Right hindlimb (tissue), 1 donor: ENCODE measurements at regions not wholly inside any gene's neighbourhood (a gene's known extent, or its start where the extent isn't known, plus 50 kb on each side); places are given as distances from the start of the nearest gene placed in this dataset.

ENCODE experiments used
- DNase-seq: peaks from one replicate; pipeline ENCODE4 v3.0.0-alpha.2; 2018

DNA sequence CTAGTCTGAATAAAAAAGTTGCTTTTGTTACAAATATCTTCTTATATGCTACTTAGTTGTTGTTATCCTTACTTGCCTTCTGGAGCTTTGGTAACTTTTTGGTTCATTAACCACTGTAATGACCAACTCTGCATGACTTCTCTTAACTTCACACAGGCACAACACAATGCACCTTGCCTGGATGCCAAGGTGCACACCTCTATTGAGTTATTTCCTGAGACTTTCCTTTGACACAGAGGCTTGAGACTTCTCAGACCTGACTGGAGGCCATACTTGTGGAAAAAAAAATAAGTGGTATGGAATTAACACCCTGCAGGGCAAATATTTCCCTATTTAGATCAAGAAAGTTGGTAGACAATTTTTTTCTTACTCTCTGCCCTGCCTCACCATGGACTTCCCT is 1925.6 kb downstream of the EFNA5 start:
- DNase-seq: no peak

DNA sequence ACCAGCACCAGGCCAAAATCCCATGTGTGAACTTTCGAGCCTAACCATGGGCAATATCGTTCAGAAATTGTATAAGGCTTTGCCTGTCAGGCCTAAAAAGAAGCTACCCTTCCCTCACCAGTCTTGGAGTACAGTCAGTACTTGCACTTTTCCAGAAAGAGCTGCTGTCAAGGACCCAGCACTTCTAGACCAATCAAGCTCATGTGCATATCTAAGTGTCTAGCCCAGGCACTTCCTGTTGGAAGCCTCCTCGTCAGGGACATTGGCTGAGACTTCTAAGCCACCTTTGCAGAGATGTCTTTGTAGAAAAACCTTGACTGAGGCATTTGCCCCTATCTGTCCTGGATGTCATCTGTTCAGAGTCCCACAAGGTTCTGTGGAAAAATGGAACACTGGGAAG is 1930.5 kb downstream of the EFNA5 start:
- no peak for DNase-seq

DNA sequence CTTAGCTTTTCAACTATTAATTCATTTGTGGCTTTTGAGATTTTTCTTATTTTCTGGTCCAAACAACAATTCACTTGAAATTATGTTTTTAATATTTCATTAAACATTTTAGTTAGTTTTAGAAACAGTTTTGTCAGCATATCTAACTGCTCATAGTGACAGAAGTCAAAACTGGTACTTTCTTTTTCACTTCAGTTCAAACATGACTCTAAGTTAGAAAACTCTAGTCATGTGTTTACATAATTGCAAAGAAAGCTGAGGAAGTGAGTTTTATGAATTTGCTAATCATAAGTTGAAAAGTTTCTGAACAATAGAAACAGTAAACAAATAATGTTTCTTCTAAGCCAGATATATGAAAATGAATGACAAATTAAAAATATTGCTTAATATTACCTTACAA is 1931.0 kb downstream of the EFNA5 start:
- no peak for DNase-seq

DNA sequence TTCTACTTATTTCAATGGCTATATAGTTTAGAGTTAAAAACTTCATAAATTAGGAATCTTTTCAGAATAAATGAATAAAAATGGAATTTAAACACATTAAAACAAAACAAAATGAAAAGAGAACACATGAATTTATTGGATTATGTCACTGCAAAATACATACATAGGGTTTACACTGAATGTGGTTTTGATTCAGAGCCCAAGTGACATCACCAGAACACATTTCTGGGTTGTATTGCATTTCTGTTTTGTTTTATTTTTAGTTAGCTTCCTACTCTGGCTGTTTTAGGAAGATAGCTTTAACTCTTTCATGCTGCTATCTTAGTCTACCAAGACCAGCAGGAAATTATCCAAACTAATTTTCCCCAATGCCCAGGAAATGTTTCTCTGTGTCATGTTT is 1935.0 kb downstream of the EFNA5 start:
- DNase-seq: no peak

DNA sequence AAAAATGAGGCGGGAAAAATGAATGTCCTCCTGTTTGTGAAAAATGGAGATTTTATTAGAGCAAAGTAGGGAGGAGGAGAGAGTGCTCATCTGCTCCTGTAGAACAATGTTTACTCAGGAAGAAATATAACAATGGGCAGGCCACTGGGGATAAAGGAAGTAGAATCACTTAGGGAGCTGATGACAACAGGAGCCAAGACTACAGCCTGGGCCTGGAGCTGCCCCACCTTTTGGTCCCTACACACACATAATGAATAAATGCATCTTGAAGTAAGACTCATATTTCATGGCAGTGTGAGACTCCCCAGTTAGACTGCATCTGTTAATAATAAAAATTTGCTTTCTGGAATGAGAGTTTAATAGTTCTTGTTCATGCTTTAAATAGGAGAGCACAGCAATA is 1939.8 kb downstream of the EFNA5 start:
- peak; percentile 27 for DNase-seq

DNA sequence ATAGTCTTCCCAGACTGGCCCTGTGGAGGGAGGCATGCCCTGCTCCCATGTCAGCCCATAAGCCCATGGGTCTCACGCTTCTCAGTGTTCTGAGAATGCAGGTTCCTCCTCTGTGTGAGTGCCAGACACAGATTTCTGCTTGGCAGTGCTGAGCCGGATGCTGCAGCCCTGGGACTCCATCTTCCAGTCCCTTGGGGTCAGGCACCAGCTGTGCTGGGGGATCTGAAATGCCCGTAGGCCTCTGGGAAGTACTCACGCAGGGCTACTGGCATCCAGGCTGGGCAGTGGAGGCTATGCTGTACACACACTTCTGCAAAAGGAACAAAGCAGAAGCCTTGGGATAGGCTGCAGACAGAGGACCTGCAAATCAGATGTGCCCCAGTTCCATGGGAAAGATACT is 1944.6 kb downstream of the EFNA5 start:
- DNase-seq: no peak

DNA sequence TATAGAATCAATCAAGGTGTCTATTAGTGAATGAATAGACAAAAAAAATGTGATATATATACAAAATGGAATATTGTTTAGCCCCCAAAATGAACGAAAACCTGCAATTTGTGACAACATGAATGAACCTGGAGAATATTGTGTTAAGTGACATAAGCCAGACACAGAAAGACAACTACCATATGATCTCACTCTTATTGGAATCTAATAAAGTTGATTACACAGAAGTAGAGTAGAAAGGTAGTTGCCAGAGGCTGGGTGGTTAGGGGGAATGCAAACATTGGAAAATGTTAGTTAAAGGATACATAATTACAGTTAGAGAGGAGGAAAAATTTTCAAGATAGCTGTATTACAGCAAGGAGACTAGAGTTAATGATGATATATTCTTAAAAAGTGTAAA is 1962.3 kb downstream of the EFNA5 start:
- no peak for DNase-seq

DNA sequence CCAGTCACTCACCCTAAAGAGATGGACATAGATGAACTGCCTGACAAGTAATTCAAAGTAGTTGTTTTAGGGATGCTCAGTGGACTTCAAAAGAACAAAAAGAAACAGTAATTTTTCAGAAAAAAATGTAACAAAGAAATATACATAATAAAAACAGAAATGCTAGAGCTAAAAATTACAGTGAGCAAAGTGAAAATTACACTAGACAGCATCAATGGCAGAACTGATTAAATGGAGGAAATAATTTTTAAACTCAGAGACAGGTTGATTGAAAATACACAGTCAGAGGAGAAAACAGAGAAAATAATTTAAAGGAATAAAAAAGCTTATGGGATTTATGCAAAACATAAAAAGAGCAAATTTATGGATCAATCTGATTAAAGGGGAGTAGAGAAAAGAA is 1968.4 kb downstream of the EFNA5 start:
- DNase-seq: no peak

DNA sequence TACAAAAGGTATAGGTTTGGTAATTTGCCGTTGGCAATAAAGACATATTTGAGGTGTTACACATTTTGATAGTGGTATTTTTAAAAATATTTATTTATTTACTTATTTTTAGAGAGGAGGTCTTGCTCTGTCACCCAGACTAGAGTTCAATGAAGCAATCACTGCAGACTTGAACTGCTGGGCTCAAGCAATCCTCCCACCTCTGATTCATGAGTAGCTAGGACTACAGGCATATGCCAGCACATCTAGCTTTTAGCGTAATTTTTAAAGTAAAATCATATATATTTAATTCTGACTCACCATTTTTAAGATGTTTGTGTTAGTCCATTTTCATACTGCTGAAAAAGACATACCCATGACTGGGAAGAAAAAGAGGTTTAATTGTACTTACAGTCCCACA is 1974.3 kb downstream of the EFNA5 start:
- DNase-seq: no peak

DNA sequence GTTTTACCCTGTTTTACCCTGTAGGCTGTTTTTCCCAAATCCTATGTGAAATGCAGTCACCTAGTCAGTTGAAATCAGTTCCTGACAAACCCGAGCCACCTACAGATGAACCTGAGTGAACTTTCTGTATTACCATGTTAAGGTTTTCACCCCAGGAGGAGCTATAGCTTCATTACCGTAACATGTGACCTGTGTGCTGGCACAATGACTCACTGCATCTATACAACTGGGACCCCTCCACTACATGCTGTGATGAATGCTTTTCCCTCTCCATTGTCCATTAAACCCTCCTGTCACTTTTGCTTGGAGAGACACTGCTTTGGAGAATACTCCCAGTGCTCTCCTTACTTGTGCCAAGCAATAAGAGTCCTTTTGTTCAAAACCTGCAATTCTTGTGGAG is 1974.8 kb downstream of the EFNA5 start:
- no peak for DNase-seq

DNA sequence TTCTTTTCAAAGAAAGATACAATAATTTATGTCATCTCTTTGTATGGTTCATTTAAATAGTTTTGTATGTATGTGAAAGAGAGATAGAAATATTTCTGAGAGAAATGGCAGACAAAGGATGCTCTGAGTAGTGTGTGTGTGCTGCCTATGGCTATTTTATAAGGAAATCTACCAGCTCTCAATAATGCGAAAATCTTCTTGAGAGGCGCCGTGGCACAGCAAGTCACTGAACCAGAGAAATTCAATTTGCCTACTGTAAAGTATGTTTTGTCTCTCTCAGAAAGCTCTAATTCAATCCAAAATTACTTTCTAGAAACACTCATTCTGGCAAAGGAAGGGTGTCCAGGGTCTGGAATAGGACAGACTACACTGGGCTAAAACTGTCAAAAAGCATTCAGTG is 1981.1 kb downstream of the EFNA5 start:
- DNase-seq: no peak

DNA sequence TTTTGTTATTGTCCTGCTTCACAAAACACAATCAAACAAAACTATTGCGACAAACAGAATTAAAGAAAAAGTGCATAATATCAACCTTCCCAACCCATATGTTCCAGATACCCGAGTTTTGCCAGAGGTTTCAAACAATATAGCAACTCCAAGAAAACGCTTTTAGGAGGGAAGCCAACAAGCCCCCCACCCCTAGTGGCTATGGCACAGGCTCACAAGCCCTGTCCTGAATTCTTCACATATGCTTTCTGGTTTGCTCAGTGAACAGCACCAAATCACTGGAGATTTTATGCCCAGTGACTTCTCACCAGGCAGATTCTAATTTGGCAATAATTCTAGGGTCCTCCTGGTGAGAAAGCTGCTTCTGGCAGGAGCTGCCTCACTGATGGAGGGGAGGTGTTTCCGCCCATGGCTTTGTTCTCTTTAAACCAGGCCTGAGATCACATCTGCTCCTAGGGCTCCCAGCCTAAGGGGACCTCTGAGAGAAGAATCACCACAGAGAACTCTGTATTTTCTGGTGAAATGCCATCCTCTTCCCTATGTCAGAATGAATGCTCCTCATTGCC is 1982.4 kb downstream of the EFNA5 start:
- DNase-seq: no peak

DNA sequence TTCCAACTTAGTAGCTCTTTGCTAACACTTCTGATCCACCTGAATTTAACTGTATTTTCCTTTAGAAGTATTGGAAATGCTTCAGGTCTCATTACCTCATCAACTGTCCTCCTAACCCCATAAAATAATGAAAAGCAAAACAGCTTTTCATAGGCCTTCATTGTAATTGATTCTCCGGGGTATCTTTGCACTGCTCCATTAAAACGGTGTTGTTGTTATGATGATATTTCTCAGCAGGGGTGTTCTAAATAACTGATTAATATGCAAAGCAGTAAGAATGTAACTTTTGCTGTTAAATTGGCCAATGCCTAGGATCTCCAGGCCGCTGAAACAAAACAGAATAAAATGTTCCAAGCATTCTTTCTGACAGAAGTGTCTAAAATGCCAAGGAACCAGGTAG is 1983.2 kb downstream of the EFNA5 start:
- DNase-seq: no peak

DNA sequence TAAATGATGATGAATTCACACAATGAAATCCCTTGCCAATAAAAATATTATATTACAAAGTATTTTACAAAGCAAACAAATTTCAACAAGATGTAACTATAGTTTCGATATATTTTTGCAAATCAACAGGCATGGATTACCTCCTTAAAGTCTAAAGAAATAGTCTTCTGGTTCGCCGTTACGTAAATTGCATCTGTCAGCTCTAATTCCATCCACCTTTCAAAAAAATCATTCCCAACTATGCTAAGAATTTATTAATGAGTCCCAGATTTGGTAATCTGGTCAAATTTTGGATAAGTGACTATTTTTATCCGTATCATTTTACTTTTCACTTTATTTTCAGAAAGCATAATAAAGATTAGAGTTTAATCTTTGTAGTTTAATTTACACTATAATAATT is 1984.9 kb downstream of the EFNA5 start:
- DNase-seq: no peak

DNA sequence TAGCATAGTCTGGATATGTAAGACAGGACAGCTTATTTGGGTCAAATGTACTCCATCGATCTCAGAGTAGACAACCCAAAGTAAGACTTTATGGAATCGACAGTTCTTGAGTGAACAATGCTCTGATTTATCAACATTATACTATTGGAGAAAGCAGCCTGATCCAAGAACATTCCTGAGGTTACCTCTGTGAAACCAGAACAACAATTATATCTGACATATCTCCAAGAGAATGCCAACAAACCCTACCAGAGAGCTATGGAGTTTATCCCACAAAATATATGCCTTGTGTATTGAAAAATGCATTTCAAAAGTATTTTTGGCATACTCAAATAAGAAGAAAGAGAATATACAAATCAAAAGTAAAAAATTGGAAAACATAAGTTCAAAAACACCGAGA is 1985.9 kb downstream of the EFNA5 start:
- DNase-seq: no peak

DNA sequence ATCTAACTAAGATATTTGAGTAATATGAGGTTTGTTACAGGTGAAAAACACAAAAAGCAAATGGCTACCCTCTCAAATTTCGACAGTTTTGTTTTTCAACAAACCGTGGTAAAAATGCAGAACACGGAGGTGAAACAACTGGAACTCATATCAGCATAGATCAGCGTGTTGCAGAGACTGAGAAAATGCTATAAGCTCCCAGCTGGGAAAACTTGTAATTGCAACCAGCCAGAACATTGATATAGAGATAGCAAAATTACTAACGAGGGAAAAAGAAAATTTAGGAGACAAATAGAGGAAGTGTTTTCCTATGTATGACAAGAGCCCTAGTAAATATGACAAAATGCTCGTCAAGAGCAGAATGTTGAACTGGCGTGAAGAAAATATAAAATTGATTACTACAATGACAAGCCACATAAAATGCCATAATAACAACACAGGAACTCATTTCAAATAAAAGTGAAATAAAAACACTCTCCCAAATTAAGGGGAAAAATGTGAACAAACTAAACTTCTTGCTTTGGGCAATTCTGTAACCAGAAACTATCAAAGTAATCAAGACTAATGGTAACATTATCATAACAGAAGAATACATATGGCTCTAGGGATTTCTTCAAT is 1989.8 kb downstream of the EFNA5 start:
- no peak for DNase-seq

DNA sequence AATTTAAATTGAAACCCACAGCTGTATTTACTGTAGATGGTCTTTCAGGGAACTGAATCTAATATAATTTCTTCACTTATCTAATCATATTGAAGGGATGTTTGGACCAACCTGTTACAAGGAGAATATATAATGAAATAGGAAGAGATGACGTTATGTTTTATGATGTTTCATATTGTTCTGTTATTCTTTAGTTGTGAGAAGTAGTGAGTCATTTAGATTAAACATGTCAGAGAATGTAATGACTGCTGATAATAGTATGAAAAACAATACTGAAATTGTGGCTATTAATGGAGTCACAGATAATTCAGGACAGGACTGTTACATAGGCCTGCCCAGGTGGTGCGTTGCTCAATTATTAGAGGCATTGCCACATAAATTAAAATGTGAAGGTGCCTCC is 1993.4 kb downstream of the EFNA5 start:
- DNase-seq: no peak

DNA sequence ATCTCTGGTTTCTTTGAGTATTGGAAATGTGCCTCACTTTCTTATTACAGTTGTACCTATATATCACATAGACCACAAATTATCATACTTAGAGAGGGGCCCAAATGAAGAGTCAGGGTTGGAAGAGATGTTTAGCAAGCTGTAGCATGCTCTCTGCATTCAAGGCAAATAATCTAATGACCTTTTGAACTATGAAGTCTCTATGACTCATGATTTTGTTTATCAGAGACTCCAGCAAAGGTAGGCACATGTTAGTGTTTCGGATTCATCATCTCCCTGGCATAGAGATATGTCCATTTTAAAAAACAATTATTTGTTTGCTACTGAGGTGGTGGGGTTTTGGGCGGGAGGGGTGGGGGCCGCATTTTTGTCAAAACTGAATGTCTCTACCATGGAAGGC is 2000.1 kb downstream of the EFNA5 start:
- DNase-seq: no peak

DNA sequence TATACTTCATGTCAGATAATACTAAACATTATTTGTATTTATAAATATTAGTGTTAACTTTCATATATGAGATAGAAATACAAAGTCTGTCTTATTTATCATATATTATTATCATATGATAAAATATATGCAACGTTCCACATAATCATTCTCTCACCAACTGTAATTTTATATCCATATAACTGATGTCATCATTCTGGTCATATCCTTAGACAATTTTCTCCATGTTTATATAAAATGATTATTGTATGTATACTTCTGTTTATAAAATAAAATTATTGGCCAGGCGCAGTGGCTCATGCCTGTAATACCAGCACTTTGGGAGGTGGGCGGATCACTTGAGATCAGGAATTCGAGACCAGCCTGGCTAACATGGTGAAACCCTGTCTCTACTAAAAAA is 2007.1 kb downstream of the EFNA5 start:
- no peak for DNase-seq

DNA sequence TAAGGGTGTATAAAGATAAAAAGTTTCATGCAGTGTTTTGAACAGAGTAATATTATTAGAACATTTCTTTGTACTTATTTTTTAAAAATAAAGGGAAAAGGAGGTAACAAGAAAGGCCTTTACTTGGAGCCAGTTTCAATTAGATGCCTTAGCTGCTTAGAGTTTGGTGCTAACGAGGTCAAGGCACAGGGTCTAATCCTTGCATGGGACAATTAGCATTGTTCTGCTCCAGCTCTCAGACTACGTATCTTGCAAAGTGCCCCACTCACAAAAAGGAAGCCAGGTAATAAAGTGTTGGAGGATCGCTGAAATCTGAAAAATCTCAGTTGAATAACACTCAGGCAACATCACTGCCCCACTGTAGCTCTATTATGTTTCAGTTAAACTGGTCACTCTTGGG is 2011.3 kb downstream of the EFNA5 start:
- DNase-seq: no peak

DNA sequence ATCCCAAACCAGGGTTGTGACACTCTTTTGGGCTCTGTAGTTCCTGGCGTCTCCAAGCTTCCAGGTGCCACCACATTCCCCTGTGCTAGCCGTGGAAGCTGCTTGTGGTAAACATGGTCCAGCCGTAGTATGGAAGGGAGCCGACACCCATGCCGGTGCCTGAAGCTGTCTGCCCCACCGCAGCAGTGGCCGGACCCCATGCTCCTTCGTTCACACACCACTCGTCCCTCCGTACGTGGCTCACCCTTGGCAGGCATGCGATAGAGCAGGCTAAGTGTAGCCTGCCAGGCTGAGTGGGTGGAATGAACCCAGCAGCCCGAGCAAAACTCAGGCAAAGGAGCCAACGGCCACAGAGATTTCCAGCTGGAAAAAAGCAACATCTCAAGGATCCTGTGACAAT is 2030.4 kb downstream of the EFNA5 start:
- no peak for DNase-seq

DNA sequence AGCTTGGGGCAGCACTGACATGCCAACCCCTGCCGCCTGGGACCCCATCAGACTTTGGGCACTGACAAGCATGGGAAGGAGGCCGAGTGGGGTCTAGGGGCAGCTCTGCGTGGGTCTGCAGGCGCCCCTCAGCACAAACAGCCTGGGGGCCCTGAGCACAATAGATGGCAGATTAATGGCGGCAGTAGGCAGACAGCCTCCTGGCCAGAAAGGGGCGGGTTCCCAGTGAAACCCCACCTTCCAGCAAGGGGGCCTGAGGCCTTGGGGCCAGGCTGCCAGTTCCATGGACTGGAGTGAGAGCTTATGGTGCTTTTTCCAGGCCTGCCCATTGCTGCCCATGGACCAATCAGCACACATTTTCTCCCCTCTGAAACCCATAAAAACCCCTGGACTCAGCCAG is 2031.2 kb downstream of the EFNA5 start:
- DNase-seq: no peak

DNA sequence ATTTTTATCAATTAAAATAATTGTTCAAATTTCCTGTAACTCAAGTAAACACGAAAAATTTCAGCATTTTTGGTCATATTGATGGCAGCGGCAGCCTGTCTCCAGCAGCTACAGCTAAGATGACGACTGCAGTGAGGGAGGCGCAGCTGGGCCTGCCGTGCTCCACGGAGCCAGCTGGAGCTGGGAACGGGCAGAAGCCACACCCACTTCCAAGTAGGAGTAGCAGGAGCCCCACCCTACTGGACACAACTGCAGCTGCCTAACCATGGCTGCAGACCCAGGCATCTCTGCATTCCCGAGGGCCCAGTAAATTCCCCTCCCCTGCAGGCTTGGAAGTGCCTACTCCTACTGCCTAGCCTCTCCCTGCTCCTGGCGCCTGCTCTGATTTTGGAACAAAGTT is 2031.7 kb downstream of the EFNA5 start:
- no peak for DNase-seq

DNA sequence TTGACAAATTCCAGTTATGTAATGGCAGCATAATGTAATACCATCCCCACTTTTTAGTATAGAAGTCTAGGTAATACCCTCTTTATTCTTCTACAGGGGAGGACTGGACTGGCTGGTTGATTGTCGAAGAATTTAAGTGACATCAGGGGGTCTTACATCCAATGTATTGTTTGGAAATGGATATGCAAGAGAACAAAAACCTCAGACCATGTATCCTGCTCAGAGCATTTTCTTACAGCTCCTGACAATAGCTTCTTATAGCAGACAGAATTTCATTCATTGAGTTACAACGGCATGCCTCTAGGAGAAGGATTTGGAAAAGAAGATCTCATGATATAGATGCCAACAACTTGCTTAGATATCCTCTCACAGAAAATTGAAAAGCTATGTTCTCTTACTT is 2032.3 kb downstream of the EFNA5 start:
- no peak for DNase-seq

DNA sequence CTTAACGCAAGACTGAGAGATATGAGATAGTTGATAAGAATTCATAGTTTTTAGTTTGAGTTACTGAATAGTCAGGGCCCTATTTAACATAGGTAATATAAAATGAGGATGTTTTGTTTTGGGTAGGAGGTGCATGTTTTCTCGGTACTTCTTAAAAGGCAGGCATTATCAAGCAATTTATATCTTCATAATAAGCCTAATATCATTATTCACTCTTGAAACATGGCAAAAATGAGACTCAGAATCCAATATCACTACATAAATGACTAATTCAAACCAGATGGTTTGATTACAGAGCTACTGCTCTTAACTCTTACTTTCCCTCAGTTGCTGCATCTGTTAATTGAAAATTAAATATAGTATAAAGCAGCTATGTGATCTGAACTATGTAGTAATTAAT is 2038.7 kb downstream of the EFNA5 start:
- DNase-seq: no peak

DNA sequence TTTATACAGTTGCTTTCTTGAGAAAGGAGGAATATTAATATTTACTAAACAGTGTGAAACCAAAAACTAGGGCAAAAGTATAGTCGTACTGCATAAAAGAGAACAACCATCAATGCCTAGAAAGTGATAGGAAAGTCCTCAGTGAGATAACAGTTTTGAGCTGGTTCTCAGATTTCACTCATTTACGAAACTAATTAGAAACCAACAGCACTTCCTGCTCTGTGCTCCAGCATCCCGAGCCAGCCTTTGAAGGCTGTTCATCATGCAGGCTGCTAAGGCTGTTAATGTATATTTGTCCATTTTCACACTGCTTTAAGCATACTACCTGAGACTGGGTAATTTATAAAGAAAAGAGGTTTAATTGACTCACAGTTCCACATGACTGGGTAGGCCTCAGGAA is 2039.9 kb downstream of the EFNA5 start:
- DNase-seq: no peak
